DOHH2 (cell line): ENCODE measurements at regions not wholly inside any gene's neighbourhood (a gene's known extent, or its start where the extent isn't known, plus 50 kb on each side); places are given as distances from the start of the nearest gene placed in this dataset.

Experiments
- H3F3A ChIP-seq: fragments of 200-600 bp; sonication (generic), shearing (Covaris generic); 2 replicates; pipeline ENCODE4 v1.6.0; 2016; ENCODE audit warnings: antibody characterized with exemption, mild to moderate bottlenecking; ENCODE audit not compliant: control insufficient read depth, insufficient read depth
- H3K27ac ChIP-seq: fragments of 200-600 bp; sonication (generic); 2 replicates; pipeline ENCODE4 v1.5.1; 2014; ENCODE audit warnings: low read depth, mild to moderate bottlenecking, low read length, moderate library complexity
- H3K27me3 ChIP-seq: fragments of 200-600 bp; sonication (generic); 2 replicates; pipeline ENCODE4 v1.6.1; 2014; ENCODE audit warnings: mild to moderate bottlenecking, low read length, mixed read lengths; ENCODE audit not compliant: control insufficient read depth
- H3K36me3 ChIP-seq: fragments of 200-600 bp; sonication (generic); 2 replicates; pipeline ENCODE4 v1.6.1; 2014; ENCODE audit warnings: mild to moderate bottlenecking, low read length, moderate library complexity, mixed read lengths; ENCODE audit not compliant: control insufficient read depth
- H3K4me1 ChIP-seq: fragments of 200-600 bp; sonication (generic); 2 replicates; pipeline ENCODE4 v1.6.1; 2014; ENCODE audit warnings: mild to moderate bottlenecking, low read length, mixed read lengths; ENCODE audit not compliant: control insufficient read depth
- H3K4me2 ChIP-seq: fragments of 200-600 bp; sonication (generic); 2 replicates; pipeline ENCODE4 v1.6.0; 2014; ENCODE audit warnings: mild to moderate bottlenecking, low read length, moderate library complexity
- H3K4me3 ChIP-seq: fragments of 200-600 bp; sonication (generic); 2 replicates; pipeline ENCODE4 v1.5.1; 2014; ENCODE audit warnings: mild to moderate bottlenecking, low read length, mixed read lengths
- H3K79me2 ChIP-seq: fragments of 200-600 bp; sonication (generic); 2 replicates; pipeline ENCODE4 v1.6.1; 2014; ENCODE audit warnings: mild to moderate bottlenecking, low read length, mixed read lengths; ENCODE audit not compliant: control insufficient read depth
- H3K9me2 ChIP-seq: fragments of 200-600 bp; sonication (generic); replicated peaks from 2 replicates; pipeline ENCODE4 v1.6.1; 2014; ENCODE audit warnings: mild to moderate bottlenecking, low read length, mixed read lengths; ENCODE audit not compliant: control insufficient read depth
- H3K9me3 ChIP-seq: fragments of 200-600 bp; sonication (generic); 2 replicates; pipeline ENCODE4 v1.6.1; 2014; ENCODE audit warnings: antibody characterized with exemption, low read length, mixed read lengths; ENCODE audit not compliant: control insufficient read depth, insufficient read depth
- H4K20me1 ChIP-seq: fragments of 200-600 bp; sonication (generic); 2 replicates; pipeline ENCODE4 v1.6.0; 2014; ENCODE audit warnings: low read depth, mild to moderate bottlenecking, antibody characterized with exemption, low read length, moderate library complexity; ENCODE audit not compliant: control insufficient read depth, insufficient read depth
- CTCF ChIP-seq: fragments of 200-600 bp; sonication (generic); IDR thresholded peaks from one replicate; pipeline ENCODE4 v1.5.1; 2014; ENCODE audit warnings: antibody characterized with exemption, mild to moderate bottlenecking, low read depth, low read length; ENCODE audit not compliant: poor library complexity, severe bottlenecking
- EZH2phosphoT487 ChIP-seq: fragments of 200-600 bp; sonication (generic); IDR thresholded peaks from 2 replicates; pipeline ENCODE4 v1.6.1; 2017; ENCODE audit warnings: borderline replicate concordance, mild to moderate bottlenecking, antibody characterized with exemption, low read length, moderate library complexity, mixed read lengths

GRCh38 chr11:20226933-20227332, 66.7 kb upstream of the DBX1 start:
- Histone ChIP-seq H4K20me1 (no peaks in the 10 kb centered on the region), H3K27me3 (no peaks in the 10 kb centered on the region), H3K36me3 (no peaks in the 10 kb centered on the region), H3K79me2 (no peaks in the 10 kb centered on the region), H3K4me1 (no peaks in the 10 kb centered on the region), H3K9me2 (no peaks in the 10 kb centered on the region), H3K4me2 (no peak overlapping the region), H3F3A (no peaks in the 10 kb centered on the region), H3K27ac (no peak overlapping the region), H3K4me3 (no peak overlapping the region), H3K9me3 (no peaks in the 10 kb centered on the region)
- TF ChIP-seq EZH2phosphoT487 = no peak
- no peak for TF ChIP-seq CTCF

GRCh38 chr11:20221566-20221965, 61.3 kb upstream of the DBX1 start:
- Histone ChIP-seq H3K4me2 (no peak overlapping the region), H3K4me1 (no peaks in the 10 kb centered on the region), H3K9me2 (no peaks in the 10 kb centered on the region), H4K20me1 (no peaks in the 10 kb centered on the region), H3K27me3 (no peaks in the 10 kb centered on the region), H3K4me3 (no peak overlapping the region), H3K36me3 (no peaks in the 10 kb centered on the region), H3K27ac (no peak overlapping the region), H3F3A (no peaks in the 10 kb centered on the region), H3K79me2 (no peaks in the 10 kb centered on the region), H3K9me3 (no peaks in the 10 kb centered on the region)
- TF ChIP-seq EZH2phosphoT487 = no peak

GRCh38 chr11:20213790-20214189, 53.5 kb upstream of the DBX1 start:
- no peaks in the 10 kb centered on the region for H3K79me2 ChIP-seq
- H3K36me3 ChIP-seq = no peaks in the 10 kb centered on the region
- TF ChIP-seq CTCF = no peak
- H3K27ac ChIP-seq = no peak overlapping the region
- H3K4me1 ChIP-seq = no peaks in the 10 kb centered on the region
- no peaks in the 10 kb centered on the region; the same call in 1 of the 2 replicates for H3K27me3 ChIP-seq
- H4K20me1 ChIP-seq = no peaks in the 10 kb centered on the region
- no peaks in the 10 kb centered on the region for H3F3A ChIP-seq
- no peaks in the 10 kb centered on the region for H3K9me3 ChIP-seq
- no peak overlapping the region for H3K4me2 ChIP-seq
- H3K4me3 ChIP-seq = no peak overlapping the region
- no peaks in the 10 kb centered on the region for H3K9me2 ChIP-seq

- no peaks in the 10 kb centered on the region; the same call in 1 of the 2 replicates for H3K27me3 ChIP-seq
- TF ChIP-seq CTCF (no peak), EZH2phosphoT487 (no peak)
These were observed 51.4 kb upstream of the DBX1 start for GRCh38 chr11:20211691-20212090.

More at GRCh38 chr11:20211691-20212090, 51.4 kb upstream of the DBX1 start:
- Histone ChIP-seq H3K9me3 (no peaks in the 10 kb centered on the region), H4K20me1 (no peaks in the 10 kb centered on the region), H3K9me2 (no peaks in the 10 kb centered on the region), H3F3A (no peaks in the 10 kb centered on the region), H3K4me2 (no peak overlapping the region), H3K27ac (no peak overlapping the region), H3K79me2 (no peaks in the 10 kb centered on the region), H3K4me1 (no peaks in the 10 kb centered on the region), H3K4me3 (no peak overlapping the region), H3K36me3 (no peaks in the 10 kb centered on the region)
